HL-60 (cell line): ENCODE measurements at regions not wholly inside any gene's neighbourhood (a gene's known extent, or its start where the extent isn't known, plus 50 kb on each side); places are given as distances from the start of the nearest gene placed in this dataset.

Source experiments
- DNase-seq, 2 experiments: peaks; one replicate each; pipeline ENCODE4 v3.0.0-alpha.2; 2010 to 2020; ENCODE audit warnings: low read depth in 1 of 2, low spot score in 1 of 2
- H3K27ac ChIP-seq: fragments of 250-450 bp; sonication (Bioruptor Pico); replicated peaks from 2 replicates; pipeline ENCODE4 v1.5.1; 2020; ENCODE audit warnings: mild to moderate bottlenecking, moderate library complexity
- H3K27me3 ChIP-seq: fragments of 250-450 bp; sonication (Bioruptor Pico); 2 replicates; pipeline ENCODE4 v1.5.1; 2021; ENCODE audit warnings: mild to moderate bottlenecking, moderate library complexity; ENCODE audit not compliant: insufficient read depth, poor library complexity, severe bottlenecking
- H3K4me3 ChIP-seq: replicated peaks from 2 replicates; pipeline ENCODE4 v1.5.1; 2011; ENCODE audit warnings: mild to moderate bottlenecking, control low read depth, low read length; ENCODE audit not compliant: insufficient read depth
- GABPA ChIP-seq: IDR thresholded peaks from 2 replicates; pipeline ENCODE4 v1.6.1; 2012; ENCODE audit warnings: low read depth
- POLR2AphosphoS5 ChIP-seq: IDR thresholded peaks from 2 replicates; pipeline ENCODE4 v1.6.1; 2012; ENCODE audit warnings: low read depth
- SPI1 ChIP-seq: IDR thresholded peaks from 2 replicates; pipeline ENCODE4 v1.6.1; 2012; ENCODE audit warnings: low read depth, mild to moderate bottlenecking, borderline replicate concordance
- TF ChIP-seq, protein P1 (sequence below): IDR thresholded peaks from 2 replicates; pipeline ENCODE4 v1.6.1; 2012; ENCODE audit warnings: low read depth; ENCODE audit not compliant: insufficient replicate concordance
- TF ChIP-seq, protein P2 (sequence below): IDR thresholded peaks from one replicate; pipeline ENCODE4 v1.5.1; 2011; ENCODE audit warnings: low read length, control low read depth, inconsistent platforms; ENCODE audit not compliant: insufficient read depth

DNA sequence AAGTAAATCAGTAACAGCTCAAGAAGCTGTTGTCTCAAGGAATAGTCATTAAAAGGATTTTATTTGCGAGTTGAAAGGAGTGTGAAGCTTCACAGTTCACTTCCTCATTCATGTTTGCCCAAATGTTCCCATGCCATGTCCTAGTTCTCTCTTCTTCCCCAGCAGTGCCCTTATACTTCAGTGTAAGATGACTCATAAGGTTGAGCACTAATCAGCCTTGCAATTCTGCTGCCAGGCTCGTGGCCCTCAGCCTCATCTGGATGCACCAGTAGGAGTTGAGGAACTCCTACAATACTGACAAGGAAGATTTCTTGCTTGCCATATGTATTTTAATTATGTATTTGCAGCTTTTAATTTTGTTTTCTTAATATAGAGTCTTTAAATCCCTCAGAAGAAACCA, 1980.4 kb downstream of the SUCLG1 start:
- Histone ChIP-seq H3K4me3 (no peak overlapping the region), H3K27me3 (no peaks in the 10 kb centered on the region), H3K27ac (no peak overlapping the region)
- no peak for DNase-seq
- TF ChIP-seq SPI1 (peak; percentile 20; the same call in 1 of the 2 replicates), GABPA (no peak), POLR2AphosphoS5 (no peak)
- TF ChIP-seq, protein P1, sequence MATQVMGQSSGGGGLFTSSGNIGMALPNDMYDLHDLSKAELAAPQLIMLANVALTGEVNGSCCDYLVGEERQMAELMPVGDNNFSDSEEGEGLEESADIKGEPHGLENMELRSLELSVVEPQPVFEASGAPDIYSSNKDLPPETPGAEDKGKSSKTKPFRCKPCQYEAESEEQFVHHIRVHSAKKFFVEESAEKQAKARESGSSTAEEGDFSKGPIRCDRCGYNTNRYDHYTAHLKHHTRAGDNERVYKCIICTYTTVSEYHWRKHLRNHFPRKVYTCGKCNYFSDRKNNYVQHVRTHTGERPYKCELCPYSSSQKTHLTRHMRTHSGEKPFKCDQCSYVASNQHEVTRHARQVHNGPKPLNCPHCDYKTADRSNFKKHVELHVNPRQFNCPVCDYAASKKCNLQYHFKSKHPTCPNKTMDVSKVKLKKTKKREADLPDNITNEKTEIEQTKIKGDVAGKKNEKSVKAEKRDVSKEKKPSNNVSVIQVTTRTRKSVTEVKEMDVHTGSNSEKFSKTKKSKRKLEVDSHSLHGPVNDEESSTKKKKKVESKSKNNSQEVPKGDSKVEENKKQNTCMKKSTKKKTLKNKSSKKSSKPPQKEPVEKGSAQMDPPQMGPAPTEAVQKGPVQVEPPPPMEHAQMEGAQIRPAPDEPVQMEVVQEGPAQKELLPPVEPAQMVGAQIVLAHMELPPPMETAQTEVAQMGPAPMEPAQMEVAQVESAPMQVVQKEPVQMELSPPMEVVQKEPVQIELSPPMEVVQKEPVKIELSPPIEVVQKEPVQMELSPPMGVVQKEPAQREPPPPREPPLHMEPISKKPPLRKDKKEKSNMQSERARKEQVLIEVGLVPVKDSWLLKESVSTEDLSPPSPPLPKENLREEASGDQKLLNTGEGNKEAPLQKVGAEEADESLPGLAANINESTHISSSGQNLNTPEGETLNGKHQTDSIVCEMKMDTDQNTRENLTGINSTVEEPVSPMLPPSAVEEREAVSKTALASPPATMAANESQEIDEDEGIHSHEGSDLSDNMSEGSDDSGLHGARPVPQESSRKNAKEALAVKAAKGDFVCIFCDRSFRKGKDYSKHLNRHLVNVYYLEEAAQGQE, result no peak

DNA sequence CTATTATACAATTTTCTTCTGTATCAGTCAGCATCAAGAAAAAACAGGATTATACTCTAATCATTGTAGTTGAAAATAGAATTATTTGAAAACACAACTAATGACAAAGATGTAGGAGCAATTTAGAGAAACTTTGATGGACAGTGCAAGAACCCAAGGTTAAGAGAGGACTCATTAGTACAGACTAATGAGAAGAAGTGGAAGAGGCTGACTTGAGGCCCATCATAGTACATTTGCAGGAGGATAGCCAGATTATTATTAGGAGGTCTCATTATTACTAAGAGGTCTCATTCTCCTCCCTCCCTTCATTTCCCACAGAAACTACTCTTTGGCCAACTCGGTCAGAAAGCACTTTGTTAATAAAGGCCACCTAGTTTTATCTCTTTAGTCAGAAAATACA, 1983.0 kb downstream of the SUCLG1 start:
- Histone ChIP-seq H3K4me3 (no peak overlapping the region), H3K27me3 (no peaks in the 10 kb centered on the region), H3K27ac (no peak overlapping the region)
- TF ChIP-seq, protein P1, result no peak
- TF ChIP-seq SPI1 (no peak), GABPA (no peak), POLR2AphosphoS5 (no peak)
- TF ChIP-seq, protein P2, sequence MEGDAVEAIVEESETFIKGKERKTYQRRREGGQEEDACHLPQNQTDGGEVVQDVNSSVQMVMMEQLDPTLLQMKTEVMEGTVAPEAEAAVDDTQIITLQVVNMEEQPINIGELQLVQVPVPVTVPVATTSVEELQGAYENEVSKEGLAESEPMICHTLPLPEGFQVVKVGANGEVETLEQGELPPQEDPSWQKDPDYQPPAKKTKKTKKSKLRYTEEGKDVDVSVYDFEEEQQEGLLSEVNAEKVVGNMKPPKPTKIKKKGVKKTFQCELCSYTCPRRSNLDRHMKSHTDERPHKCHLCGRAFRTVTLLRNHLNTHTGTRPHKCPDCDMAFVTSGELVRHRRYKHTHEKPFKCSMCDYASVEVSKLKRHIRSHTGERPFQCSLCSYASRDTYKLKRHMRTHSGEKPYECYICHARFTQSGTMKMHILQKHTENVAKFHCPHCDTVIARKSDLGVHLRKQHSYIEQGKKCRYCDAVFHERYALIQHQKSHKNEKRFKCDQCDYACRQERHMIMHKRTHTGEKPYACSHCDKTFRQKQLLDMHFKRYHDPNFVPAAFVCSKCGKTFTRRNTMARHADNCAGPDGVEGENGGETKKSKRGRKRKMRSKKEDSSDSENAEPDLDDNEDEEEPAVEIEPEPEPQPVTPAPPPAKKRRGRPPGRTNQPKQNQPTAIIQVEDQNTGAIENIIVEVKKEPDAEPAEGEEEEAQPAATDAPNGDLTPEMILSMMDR, result no peak
- DNase-seq, result no peak

DNA sequence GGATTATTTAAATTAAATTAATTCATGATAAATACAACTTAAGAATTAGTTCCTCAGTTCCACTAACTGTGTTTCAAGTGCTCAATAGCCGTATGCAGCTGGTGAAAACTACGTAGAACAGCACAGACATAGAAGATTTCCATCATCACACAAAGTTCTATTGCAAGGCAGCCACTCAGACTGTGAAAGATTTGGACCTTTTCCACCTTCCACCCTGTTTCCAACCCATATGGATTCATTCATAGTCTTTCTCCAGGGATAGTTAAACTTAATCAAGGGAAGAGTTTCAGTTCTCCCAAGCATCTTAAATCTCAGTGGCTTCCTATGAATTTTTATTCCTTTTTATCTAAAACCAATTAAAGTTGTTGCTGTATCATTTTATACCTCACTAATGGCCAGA, 2030.8 kb downstream of the SUCLG1 start:
- H3K4me3 ChIP-seq, result no peak overlapping the region
- TF ChIP-seq, protein P2, result no peak
- no peak for TF ChIP-seq SPI1
- TF ChIP-seq GABPA, result no peak
- TF ChIP-seq, protein P1, result no peak
- TF ChIP-seq POLR2AphosphoS5, result no peak
- no peak overlapping the region for H3K27ac ChIP-seq
- no peak for DNase-seq
- no peaks in the 10 kb centered on the region for H3K27me3 ChIP-seq

DNA sequence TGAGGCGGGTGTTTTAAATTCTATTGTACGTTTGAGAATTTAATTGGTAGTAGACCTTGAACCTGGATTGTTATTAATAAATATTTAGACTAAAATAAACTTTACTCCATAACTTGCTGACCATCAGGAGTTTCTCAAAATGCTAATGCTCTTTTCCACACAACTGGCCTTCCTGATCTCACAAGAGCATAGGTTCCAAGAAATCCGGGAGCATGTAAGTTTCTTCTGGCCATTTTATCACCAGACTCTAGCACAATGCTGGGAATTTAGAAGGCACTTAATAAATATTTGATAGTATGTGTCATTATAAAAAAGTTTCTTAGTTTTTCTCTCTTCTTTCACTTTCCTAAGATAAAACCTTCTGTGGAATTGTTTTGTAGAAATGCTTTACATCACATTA, 2047.1 kb downstream of the SUCLG1 start:
- DNase-seq, result no peak
- H3K27me3 ChIP-seq, result no peaks in the 10 kb centered on the region
- no peak overlapping the region for H3K27ac ChIP-seq
- no peak overlapping the region for H3K4me3 ChIP-seq
- TF ChIP-seq SPI1 (no peak), GABPA (no peak), POLR2AphosphoS5 (no peak)
- TF ChIP-seq, protein P1, result no peak
- TF ChIP-seq, protein P2, result no peak
